Liver (tissue), 8 donors: ENCODE measurements at regions not wholly inside any gene's neighbourhood (a gene's known extent, or its start where the extent isn't known, plus 50 kb on each side); places are given as distances from the start of the nearest gene placed in this dataset.
"Not testable (repeated sequence)": the region's sequence is repeated elsewhere in the genome, so short reads cannot be mapped to it uniquely, and the experiment has no call there.

Source experiments
- DNase-seq: peaks from one replicate; pipeline ENCODE4 v3.0.0-alpha.2; 2017; ENCODE audit warnings: low spot score
- H3K27ac ChIP-seq, 2 donors: one replicate each; pipeline ENCODE4 v1.7.0; 2013; ENCODE audit warnings: inconsistent platforms in 2 of 2, low read length in 2 of 2, control low read depth in 1 of 2, low read depth in 1 of 2, mild to moderate bottlenecking in 1 of 2
- H3K27me3 ChIP-seq, 4 donors: one replicate each; pipeline versions ENCODE4 v1.6.1 to v1.7.0; 2013; ENCODE audit warnings: low read length in 3 of 4, inconsistent platforms in 1 of 4, mild to moderate bottlenecking in 1 of 4, moderate library complexity in 1 of 4; ENCODE audit not compliant: control insufficient read depth in 4 of 4, insufficient read depth in 4 of 4
- H3K36me3 ChIP-seq, 4 donors: one replicate each; pipeline versions ENCODE4 v1.6.1 to v1.7.0; 2013; ENCODE audit warnings: low read length in 3 of 4, mild to moderate bottlenecking in 3 of 4, low read depth in 1 of 4, moderate library complexity in 1 of 4; ENCODE audit not compliant: control insufficient read depth in 4 of 4, insufficient read depth in 3 of 4
- H3K4me1 ChIP-seq, 4 donors: one replicate each; pipeline versions ENCODE4 v1.6.1 to v1.7.0; 2013; ENCODE audit warnings: low read length in 3 of 4, mild to moderate bottlenecking in 3 of 4, moderate library complexity in 1 of 4; ENCODE audit not compliant: control insufficient read depth in 4 of 4, insufficient read depth in 4 of 4
- H3K4me3 ChIP-seq, 3 donors: one replicate each; pipeline versions ENCODE4 v1.6.1 to v1.7.0; 2013; ENCODE audit warnings: low read length in 3 of 3, control low read depth in 1 of 3, low read depth in 1 of 3, mild to moderate bottlenecking in 1 of 3
- H3K9ac ChIP-seq, 2 donors: one replicate each; pipeline ENCODE4 v1.7.0; 2013; ENCODE audit warnings: low read length in 2 of 2, mild to moderate bottlenecking in 2 of 2, moderate library complexity in 2 of 2, control low read depth in 1 of 2, low read depth in 1 of 2
- H3K9me3 ChIP-seq, 4 donors: one replicate each; pipeline versions ENCODE4 v1.6.1 to v1.7.0; 2013; ENCODE audit warnings: low read length in 3 of 4; ENCODE audit not compliant: control insufficient read depth in 4 of 4
- FOXA2 ChIP-seq: IDR thresholded peaks from 2 replicates; pipeline ENCODE4 v1.6.1; 2016; ENCODE audit warnings: antibody characterized with exemption
- GABPA ChIP-seq, 2 donors: IDR thresholded peaks in 1 of 2; conservative IDR thresholded peaks in 1 of 2; 2 replicates each; pipeline ENCODE4 v1.6.1; 2016; ENCODE audit warnings: antibody characterized with exemption in 2 of 2, mild to moderate bottlenecking in 1 of 2, moderate library complexity in 1 of 2
- HNF4G ChIP-seq: IDR thresholded peaks from 2 replicates; pipeline ENCODE4 v1.6.1; 2016; ENCODE audit warnings: antibody characterized with exemption
- JUND ChIP-seq, 2 donors: IDR thresholded peaks; 2 replicates each; pipeline ENCODE4 v1.6.1; 2016; ENCODE audit warnings: antibody characterized with exemption in 2 of 2
- NR2F2 ChIP-seq: IDR thresholded peaks from 2 replicates; pipeline ENCODE4 v1.6.1; 2016; ENCODE audit warnings: antibody characterized with exemption
- RAD21 ChIP-seq, 2 donors: IDR thresholded peaks; 2 replicates each; pipeline ENCODE4 v1.6.1; 2016; ENCODE audit warnings: antibody characterized with exemption in 2 of 2, mild to moderate bottlenecking in 2 of 2
- RXRA ChIP-seq, 2 donors: IDR thresholded peaks; 2 replicates each; pipeline ENCODE4 v1.6.1; 2017 to 2018; ENCODE audit warnings: antibody characterized with exemption in 2 of 2, mild to moderate bottlenecking in 1 of 2
- TAF1 ChIP-seq: conservative IDR thresholded peaks from 2 replicates; pipeline ENCODE4 v1.6.1; 2016; ENCODE audit warnings: antibody characterized with exemption, mild to moderate bottlenecking
- WGBS: extraction: QIAGEN DNeasy Blood & Tissue Kit; methylation state at CpG from one replicate; pipeline ENCODE4 v1.1.7; 2013; 5-methylcytosine and 5-hydroxymethylcytosine counted together
- TF ChIP-seq, protein P1 (sequence below): IDR thresholded peaks from 2 replicates; pipeline ENCODE4 v1.6.1; 2016; ENCODE audit warnings: antibody characterized with exemption
- TF ChIP-seq, protein P2 (sequence below): IDR thresholded peaks from 2 replicates; pipeline ENCODE4 v1.6.1; 2016; ENCODE audit warnings: antibody characterized with exemption
- TF ChIP-seq, protein P3 (sequence below): fragments of 150-350 bp; IDR thresholded peaks from 2 replicates; pipeline ENCODE4 v1.5.1; 2017; ENCODE audit warnings: improper control_type of control experiment, low read depth, low read length; ENCODE audit not compliant: missing input control
- donor health status: healthy.
- donor health status: healthy.
- donor health status: healthy.
- donor health status: healthy.
- donor health status: healthy.

DNA sequence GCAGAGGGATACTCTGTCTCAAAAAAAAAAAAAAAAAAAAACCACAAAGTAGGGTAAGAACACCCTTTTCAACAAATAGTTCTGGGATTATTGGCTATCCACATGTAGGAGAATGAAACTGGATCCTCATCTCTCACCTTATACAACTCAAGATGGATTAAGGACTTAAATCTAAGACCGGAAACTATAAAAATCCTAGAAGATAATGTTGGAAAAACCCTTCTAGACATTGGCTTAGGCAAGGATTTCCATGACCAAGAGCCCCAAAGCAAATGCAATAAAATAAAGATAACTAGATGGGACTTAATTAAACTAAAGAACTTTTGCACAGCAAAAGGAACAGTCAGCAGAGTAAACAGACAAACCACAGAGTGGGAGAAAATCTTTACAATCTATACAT is 119.7 kb upstream of the PAM start:
- DNase-seq, H3K9me3 ChIP-seq, H3K27me3 ChIP-seq, H3K9ac ChIP-seq, H3K4me3 ChIP-seq, H3K27ac ChIP-seq, H3K4me1 ChIP-seq, H3K36me3 ChIP-seq: not testable (repeated sequence)
- WGBS = 87% methylated on average over 1 of the region's 1 CpG

GRCh38 chr5:102638316-102638715 is 116.8 kb upstream of the PAM start:
- Histone ChIP-seq H3K4me3 (no peak overlapping the region), H3K9ac (no peak overlapping the region), H3K27ac (no peak overlapping the region), H3K9me3 (peaks cover 0 to 2% (median 0%) of the 10 kb centered on the region in 4 donors), H3K4me1 (no peaks in the 10 kb centered on the region), H3K36me3 (no peaks in the 10 kb centered on the region), H3K27me3 (no peaks in the 10 kb centered on the region)
- TF ChIP-seq JUND (IDR thresholded peaks at IDR 0.05) (no peak), RAD21 (IDR thresholded peaks at IDR 0.05) (no peak), NR2F2 (no peak), GABPA (IDR thresholded peaks at IDR 0.05 in 1 of 2, conservative IDR thresholded peaks at IDR 0.05 in 1 of 2) (no peak), HNF4G (no peak)
- TF ChIP-seq, protein P1, sequence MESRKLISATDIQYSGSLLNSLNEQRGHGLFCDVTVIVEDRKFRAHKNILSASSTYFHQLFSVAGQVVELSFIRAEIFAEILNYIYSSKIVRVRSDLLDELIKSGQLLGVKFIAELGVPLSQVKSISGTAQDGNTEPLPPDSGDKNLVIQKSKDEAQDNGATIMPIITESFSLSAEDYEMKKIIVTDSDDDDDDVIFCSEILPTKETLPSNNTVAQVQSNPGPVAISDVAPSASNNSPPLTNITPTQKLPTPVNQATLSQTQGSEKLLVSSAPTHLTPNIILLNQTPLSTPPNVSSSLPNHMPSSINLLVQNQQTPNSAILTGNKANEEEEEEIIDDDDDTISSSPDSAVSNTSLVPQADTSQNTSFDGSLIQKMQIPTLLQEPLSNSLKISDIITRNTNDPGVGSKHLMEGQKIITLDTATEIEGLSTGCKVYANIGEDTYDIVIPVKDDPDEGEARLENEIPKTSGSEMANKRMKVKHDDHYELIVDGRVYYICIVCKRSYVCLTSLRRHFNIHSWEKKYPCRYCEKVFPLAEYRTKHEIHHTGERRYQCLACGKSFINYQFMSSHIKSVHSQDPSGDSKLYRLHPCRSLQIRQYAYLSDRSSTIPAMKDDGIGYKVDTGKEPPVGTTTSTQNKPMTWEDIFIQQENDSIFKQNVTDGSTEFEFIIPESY = no peak
- DNase-seq = no peak
- 69% methylated on average over 3 of the region's 3 CpGs for WGBS

GRCh38 chr5:102638912-102639652 is 116.0 kb upstream of the PAM start:
- no peaks in the 10 kb centered on the region for H3K27me3 ChIP-seq
- peaks cover 0 to 2% (median 0%) of the 10 kb centered on the region in 4 donors for H3K9me3 ChIP-seq
- no peaks in the 10 kb centered on the region for H3K4me1 ChIP-seq
- no peak overlapping the region for H3K9ac ChIP-seq
- no peak overlapping the region for H3K27ac ChIP-seq
- no peak overlapping the region for H3K4me3 ChIP-seq
- no peak for TF ChIP-seq JUND (IDR thresholded peaks at IDR 0.05)
- TF ChIP-seq, protein P2, sequence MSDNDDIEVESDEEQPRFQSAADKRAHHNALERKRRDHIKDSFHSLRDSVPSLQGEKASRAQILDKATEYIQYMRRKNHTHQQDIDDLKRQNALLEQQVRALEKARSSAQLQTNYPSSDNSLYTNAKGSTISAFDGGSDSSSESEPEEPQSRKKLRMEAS = no peak
- no peak for TF ChIP-seq RAD21 (IDR thresholded peaks at IDR 0.05)
- TF ChIP-seq, protein P3, sequence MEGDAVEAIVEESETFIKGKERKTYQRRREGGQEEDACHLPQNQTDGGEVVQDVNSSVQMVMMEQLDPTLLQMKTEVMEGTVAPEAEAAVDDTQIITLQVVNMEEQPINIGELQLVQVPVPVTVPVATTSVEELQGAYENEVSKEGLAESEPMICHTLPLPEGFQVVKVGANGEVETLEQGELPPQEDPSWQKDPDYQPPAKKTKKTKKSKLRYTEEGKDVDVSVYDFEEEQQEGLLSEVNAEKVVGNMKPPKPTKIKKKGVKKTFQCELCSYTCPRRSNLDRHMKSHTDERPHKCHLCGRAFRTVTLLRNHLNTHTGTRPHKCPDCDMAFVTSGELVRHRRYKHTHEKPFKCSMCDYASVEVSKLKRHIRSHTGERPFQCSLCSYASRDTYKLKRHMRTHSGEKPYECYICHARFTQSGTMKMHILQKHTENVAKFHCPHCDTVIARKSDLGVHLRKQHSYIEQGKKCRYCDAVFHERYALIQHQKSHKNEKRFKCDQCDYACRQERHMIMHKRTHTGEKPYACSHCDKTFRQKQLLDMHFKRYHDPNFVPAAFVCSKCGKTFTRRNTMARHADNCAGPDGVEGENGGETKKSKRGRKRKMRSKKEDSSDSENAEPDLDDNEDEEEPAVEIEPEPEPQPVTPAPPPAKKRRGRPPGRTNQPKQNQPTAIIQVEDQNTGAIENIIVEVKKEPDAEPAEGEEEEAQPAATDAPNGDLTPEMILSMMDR = no peak
- 70% methylated on average over 2 of the region's 2 CpGs for WGBS
- no peaks in the 10 kb centered on the region for H3K36me3 ChIP-seq
- DNase-seq = no peak

- Histone ChIP-seq H3K4me3 (no peak overlapping the region), H3K4me1 (no peaks in the 10 kb centered on the region), H3K9me3 (no peaks in the 10 kb centered on the region), H3K27ac (no peak overlapping the region), H3K9ac (no peak overlapping the region), H3K36me3 (no peaks in the 10 kb centered on the region), H3K27me3 (no peaks in the 10 kb centered on the region)
- WGBS = 46% methylated on average over 1 of the region's 1 CpG
- DNase-seq = no peak
- TF ChIP-seq FOXA2 (no peak), HNF4G (no peak), TAF1 (no peak), RXRA (IDR thresholded peaks at IDR 0.05) (no peak)
- TF ChIP-seq, protein P1 = no peak
- TF ChIP-seq, protein P2 = no peak
Measured at GRCh38 chr5:102649731-102650130, 105.4 kb upstream of the PAM start.
